DND-41 (cell line): ENCODE measurements at regions not wholly inside any gene's neighbourhood (a gene's known extent, or its start where the extent isn't known, plus 50 kb on each side); places are given as distances from the start of the nearest gene placed in this dataset.

ENCODE experiments used
- ATAC-seq: fragments of 200-7000 bp; cut with Tn5 transposase; 3 replicates; pipeline ENCODE4 v1.9.1; 2021; ENCODE audit warnings: low read depth; ENCODE audit not compliant: insufficient read depth
- DNase-seq: peaks from one replicate; pipeline ENCODE4 v3.0.0-alpha.2; 2020
- H2AFZ ChIP-seq: 2 replicates; pipeline ENCODE4 v1.6.0; 2012; ENCODE audit warnings: low read depth, low read length
- H3K27ac ChIP-seq: 2 replicates; pipeline ENCODE4 v1.5.1; 2012; ENCODE audit warnings: low read length, inconsistent platforms
- H3K27me3 ChIP-seq: fragments of 200-600 bp; sonication (generic); 2 replicates; pipeline ENCODE4 v1.6.0; 2012; ENCODE audit warnings: low read length, mild to moderate bottlenecking, inconsistent platforms; ENCODE audit not compliant: insufficient read depth, poor library complexity
- H3K36me3 ChIP-seq: 2 replicates; pipeline ENCODE4 v1.5.1; 2012; ENCODE audit warnings: low read length, inconsistent platforms; ENCODE audit not compliant: insufficient read depth
- H3K4me1 ChIP-seq: 2 replicates; pipeline ENCODE4 v1.5.1; 2012; ENCODE audit warnings: mild to moderate bottlenecking, low read length; ENCODE audit not compliant: insufficient read depth
- H3K4me2 ChIP-seq: 2 replicates; pipeline ENCODE4 v1.6.0; 2012; ENCODE audit warnings: mild to moderate bottlenecking, moderate library complexity, low read length, inconsistent platforms; ENCODE audit not compliant: insufficient read depth
- H3K4me3 ChIP-seq, 2 experiments: fragments of 200-600 bp in 1 of 2; shearing (Covaris generic) in 1 of 2; 2 replicates each; pipeline ENCODE4 v1.5.1; 2012 to 2016; ENCODE audit warnings: inconsistent platforms in 2 of 2, low read length in 2 of 2, mild to moderate bottlenecking in 2 of 2, low read depth in 1 of 2, moderate library complexity in 1 of 2
- H3K79me2 ChIP-seq: 2 replicates; pipeline ENCODE4 v1.6.0; 2012; ENCODE audit warnings: low read length, inconsistent platforms; ENCODE audit not compliant: insufficient read depth
- H3K9ac ChIP-seq: 2 replicates; pipeline ENCODE4 v1.6.0; 2012; ENCODE audit warnings: low read depth, mild to moderate bottlenecking, inconsistent platforms, low read length, moderate library complexity
- H3K9me3 ChIP-seq: 2 replicates; pipeline ENCODE4 v1.5.1; 2012; ENCODE audit warnings: low read length, moderate library complexity, mild to moderate bottlenecking, inconsistent platforms; ENCODE audit not compliant: insufficient read depth, severe bottlenecking
- H4K20me1 ChIP-seq: 2 replicates; pipeline ENCODE4 v1.6.0; 2012; ENCODE audit warnings: low read length; ENCODE audit not compliant: insufficient read depth
- EZH2 ChIP-seq: IDR thresholded peaks from 3 replicates; pipeline ENCODE4 v1.6.1; 2012; ENCODE audit warnings: borderline replicate concordance, low read depth, mild to moderate bottlenecking, moderate library complexity, low read length, inconsistent platforms; ENCODE audit not compliant: severe bottlenecking
- TF ChIP-seq, protein P1 (sequence below): IDR thresholded peaks from 2 replicates; pipeline ENCODE4 v1.5.1; 2012; ENCODE audit warnings: borderline replicate concordance, low read length, moderate library complexity, mild to moderate bottlenecking; ENCODE audit not compliant: poor library complexity, severe bottlenecking; ENCODE audit errors: extremely low read depth

DNA sequence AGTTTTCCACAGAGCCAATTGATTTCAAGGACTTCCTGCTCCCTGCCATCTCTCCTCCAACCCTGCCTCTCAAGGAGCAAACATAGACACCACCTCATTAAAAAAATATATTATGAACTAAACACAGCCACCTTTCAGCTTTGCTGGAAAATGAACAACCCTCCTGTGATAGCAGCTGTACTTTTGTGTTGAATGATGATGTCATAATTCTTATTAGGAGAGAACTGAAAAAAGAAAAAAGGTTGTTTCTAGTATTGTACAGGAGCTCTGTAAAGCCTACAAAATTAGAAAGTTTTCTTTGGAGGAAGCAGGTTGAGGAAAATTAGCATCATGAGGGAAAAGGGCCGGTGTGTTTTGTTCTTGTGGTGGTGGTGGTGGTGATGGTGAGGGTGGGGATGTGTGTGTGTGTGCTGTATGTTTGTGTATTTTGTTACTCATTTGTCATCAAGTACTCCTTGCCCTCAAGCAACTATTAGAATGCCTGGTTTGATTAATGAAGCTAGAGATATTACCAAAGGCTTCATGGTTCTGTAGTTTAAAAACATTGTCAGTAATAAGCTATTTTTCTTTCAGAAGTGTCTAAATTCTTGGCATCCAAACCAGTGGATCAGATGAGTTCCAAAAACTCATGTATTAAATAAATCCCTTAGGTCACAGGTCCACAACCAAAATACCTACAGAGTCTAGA, 405.9 kb downstream of the TLE4 start:
- Histone ChIP-seq H3K27me3 (no peaks in the 10 kb centered on the region), H3K4me2 (no peak overlapping the region), H3K79me2 (no peaks in the 10 kb centered on the region), H4K20me1 (no peaks in the 10 kb centered on the region), H3K4me1 (no peaks in the 10 kb centered on the region), H3K36me3 (no peaks in the 10 kb centered on the region), H3K27ac (no peak overlapping the region), H3K9me3 (no peaks in the 10 kb centered on the region), H3K9ac (no peak overlapping the region), H2AFZ (no peak overlapping the region), H3K4me3 (no peak overlapping the region)
- DNase-seq (no peak), ATAC-seq (no peak)
- TF ChIP-seq EZH2: no peak
- TF ChIP-seq, protein P1, sequence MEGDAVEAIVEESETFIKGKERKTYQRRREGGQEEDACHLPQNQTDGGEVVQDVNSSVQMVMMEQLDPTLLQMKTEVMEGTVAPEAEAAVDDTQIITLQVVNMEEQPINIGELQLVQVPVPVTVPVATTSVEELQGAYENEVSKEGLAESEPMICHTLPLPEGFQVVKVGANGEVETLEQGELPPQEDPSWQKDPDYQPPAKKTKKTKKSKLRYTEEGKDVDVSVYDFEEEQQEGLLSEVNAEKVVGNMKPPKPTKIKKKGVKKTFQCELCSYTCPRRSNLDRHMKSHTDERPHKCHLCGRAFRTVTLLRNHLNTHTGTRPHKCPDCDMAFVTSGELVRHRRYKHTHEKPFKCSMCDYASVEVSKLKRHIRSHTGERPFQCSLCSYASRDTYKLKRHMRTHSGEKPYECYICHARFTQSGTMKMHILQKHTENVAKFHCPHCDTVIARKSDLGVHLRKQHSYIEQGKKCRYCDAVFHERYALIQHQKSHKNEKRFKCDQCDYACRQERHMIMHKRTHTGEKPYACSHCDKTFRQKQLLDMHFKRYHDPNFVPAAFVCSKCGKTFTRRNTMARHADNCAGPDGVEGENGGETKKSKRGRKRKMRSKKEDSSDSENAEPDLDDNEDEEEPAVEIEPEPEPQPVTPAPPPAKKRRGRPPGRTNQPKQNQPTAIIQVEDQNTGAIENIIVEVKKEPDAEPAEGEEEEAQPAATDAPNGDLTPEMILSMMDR: no peak

DNA sequence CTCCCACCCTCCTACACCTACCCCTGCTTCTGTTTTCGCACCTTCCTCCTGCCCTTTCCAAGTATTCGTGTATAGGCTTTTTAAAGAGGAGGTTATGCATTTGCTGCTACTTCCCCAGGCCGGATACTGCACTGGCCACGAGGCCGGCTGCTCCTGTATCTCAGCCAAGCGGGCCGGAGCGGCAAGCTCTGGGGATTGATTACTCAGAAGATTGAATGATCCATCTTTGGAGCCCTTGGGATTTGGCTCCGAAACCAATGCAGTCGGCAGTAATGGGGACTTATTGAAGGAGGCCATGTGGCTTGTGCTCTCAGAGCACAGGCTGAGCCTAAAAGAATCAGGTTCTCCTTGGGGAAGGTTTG, 405.3 kb downstream of the TLE4 start:
- Histone ChIP-seq H3K9me3 (no peaks in the 10 kb centered on the region), H2AFZ (no peak overlapping the region), H3K4me1 (no peaks in the 10 kb centered on the region), H3K4me3 (no peak overlapping the region), H3K27me3 (no peaks in the 10 kb centered on the region), H3K4me2 (no peak overlapping the region), H3K27ac (no peak overlapping the region), H3K9ac (no peak overlapping the region), H4K20me1 (no peaks in the 10 kb centered on the region), H3K36me3 (no peaks in the 10 kb centered on the region), H3K79me2 (no peaks in the 10 kb centered on the region)
- DNase-seq (no peak), ATAC-seq (no peak)
- TF ChIP-seq, protein P1: no peak
- no peak for TF ChIP-seq EZH2

DNA sequence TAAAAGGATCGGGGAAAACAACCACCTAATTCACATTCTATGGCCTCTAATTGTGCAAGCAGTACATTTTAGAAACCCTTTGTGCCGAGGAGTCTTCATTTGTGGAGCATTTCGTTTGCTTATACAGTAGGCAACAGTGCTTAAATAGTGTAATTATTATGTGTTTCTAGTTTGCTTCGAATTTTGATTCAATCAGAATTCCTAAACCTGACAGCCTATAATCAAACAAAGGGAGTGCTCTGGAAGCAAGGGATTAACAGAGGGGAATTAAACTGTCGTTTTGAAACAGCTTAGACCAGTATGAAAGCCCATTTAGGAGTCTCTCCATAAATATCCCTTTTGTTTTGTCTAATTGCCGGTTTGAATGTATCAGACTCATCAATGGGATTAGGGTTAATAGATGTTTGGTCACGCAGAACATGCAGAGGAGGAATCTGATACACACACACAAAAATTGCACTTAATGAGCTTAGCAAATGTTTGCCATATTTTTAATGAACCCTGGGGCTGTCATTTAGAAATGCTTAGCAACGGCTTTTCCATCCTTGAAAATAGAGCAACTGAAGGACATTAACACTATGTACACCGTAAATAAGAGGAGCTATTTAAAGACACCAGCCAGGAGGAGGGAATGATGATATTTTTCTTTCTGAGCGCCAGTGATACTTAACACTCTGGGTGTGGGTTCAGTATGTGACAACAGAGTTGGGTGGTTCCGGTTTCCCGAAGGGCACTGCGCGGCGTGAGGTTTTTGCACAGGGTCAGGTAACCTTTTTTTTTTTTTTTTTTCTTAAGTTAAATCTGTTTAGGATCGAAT, 404.7 kb downstream of the TLE4 start:
- ATAC-seq (no peak), DNase-seq (no peak)
- no peaks in the 10 kb centered on the region for H3K9me3 ChIP-seq
- no peak overlapping the region for H3K9ac ChIP-seq
- H3K79me2 ChIP-seq: no peaks in the 10 kb centered on the region
- H3K4me3 ChIP-seq: no peak overlapping the region
- no peaks in the 10 kb centered on the region for H3K36me3 ChIP-seq
- H3K27me3 ChIP-seq: no peaks in the 10 kb centered on the region
- no peaks in the 10 kb centered on the region for H4K20me1 ChIP-seq
- no peak overlapping the region for H3K27ac ChIP-seq
- H3K4me2 ChIP-seq: no peak overlapping the region
- TF ChIP-seq EZH2: no peak
- TF ChIP-seq, protein P1: no peak
- H3K4me1 ChIP-seq: no peaks in the 10 kb centered on the region
- H2AFZ ChIP-seq: no peak overlapping the region
